GM19239 (cell line): ENCODE measurements at regions not wholly inside any gene's neighbourhood (a gene's known extent, or its start where the extent isn't known, plus 50 kb on each side); places are given as distances from the start of the nearest gene placed in this dataset.
A peak's percentile ranks its signal among the peaks of the same experiment; 100 is the strongest.
"Not testable (repeated sequence)": the region's sequence is repeated elsewhere in the genome, so short reads cannot be mapped to it uniquely, and the experiment has no call there.

Experiments used
- DNase-seq: peaks from one replicate; pipeline ENCODE4 v3.0.0; 2011; ENCODE audit warnings: low spot score; ENCODE audit not compliant: insufficient read length
- FAIRE-seq: peaks from 2 replicates; lab custom pipeline; 2011; peaks lifted over from hg19 to GRCh38; lab: Jason Lieb, UNC

- FAIRE-seq, result peak; percentile 26
- peak; percentile 20 for DNase-seq
Observed at GRCh38 chr11:127843483-127844396, 743.6 kb downstream of the ETS1 start.

GRCh38 chr11:127825183-127825582, 762.2 kb downstream of the ETS1 start:
- no peak for DNase-seq
- FAIRE-seq, result no peak

GRCh38 chr11:127818625-127819024, 768.7 kb downstream of the ETS1 start:
- DNase-seq (no peak), FAIRE-seq (no peak)

- no peak for FAIRE-seq
Observed at GRCh38 chr11:127816962-127817361, 770.4 kb downstream of the ETS1 start.

GRCh38 chr11:127815331-127815730, 772.0 kb downstream of the ETS1 start:
- FAIRE-seq (no peak), DNase-seq (no peak)

More at GRCh38 chr11:127816962-127817361, 770.4 kb downstream of the ETS1 start:
- DNase-seq, result no peak

- no peak for DNase-seq
- no peak for FAIRE-seq
Observed at GRCh38 chr11:127806501-127806900, 780.9 kb downstream of the ETS1 start.

- FAIRE-seq, result no peak
- no peak for DNase-seq
Observed at GRCh38 chr11:127805771-127806170, 781.6 kb downstream of the ETS1 start.

GRCh38 chr11:127804747-127805400, 782.5 kb downstream of the ETS1 start:
- FAIRE-seq (no peak), DNase-seq (no peak)

- FAIRE-seq (no peak), DNase-seq (no peak)
Observed at GRCh38 chr11:127803755-127804154, 783.6 kb downstream of the ETS1 start.

GRCh38 chr11:127800989-127801688, 786.2 kb downstream of the ETS1 start:
- DNase-seq (no peak), FAIRE-seq (no peak)

- no peak for FAIRE-seq
Observed at GRCh38 chr11:127795326-127795725, 792.0 kb downstream of the ETS1 start.

GRCh38 chr11:127791844-127792243, 791.3 kb upstream of the KIRREL3 start:
- FAIRE-seq (no peak), DNase-seq (no peak)

More at GRCh38 chr11:127795326-127795725, 792.0 kb downstream of the ETS1 start:
- no peak for DNase-seq

GRCh38 chr11:127790592-127790991, 790.0 kb upstream of the KIRREL3 start:
- no peak for FAIRE-seq
- DNase-seq, result no peak

- FAIRE-seq (no peak), DNase-seq (no peak)
Observed at GRCh38 chr11:127789927-127790326, 789.4 kb upstream of the KIRREL3 start.

- FAIRE-seq, result not testable (repeated sequence)
Observed at GRCh38 chr11:127772938-127773337, 772.4 kb upstream of the KIRREL3 start.

GRCh38 chr11:127768931-127769330, 768.4 kb upstream of the KIRREL3 start:
- not testable (repeated sequence) for FAIRE-seq, DNase-seq

More at GRCh38 chr11:127772938-127773337, 772.4 kb upstream of the KIRREL3 start:
- DNase-seq, result not testable (repeated sequence)

GRCh38 chr11:127766734-127767133, 766.2 kb upstream of the KIRREL3 start:
- FAIRE-seq, result no peak
- DNase-seq, result no peak

- no peak for FAIRE-seq
- DNase-seq, result no peak
Observed at GRCh38 chr11:127738771-127739286, 738.3 kb upstream of the KIRREL3 start.

GRCh38 chr11:127737499-127737898, 736.9 kb upstream of the KIRREL3 start:
- DNase-seq (no peak), FAIRE-seq (no peak)

- FAIRE-seq (no peak), DNase-seq (no peak)
Observed at GRCh38 chr11:127733552-127733951, 733.0 kb upstream of the KIRREL3 start.
